ENCODE measurements at regions not wholly inside any gene's neighbourhood (a gene's known extent, or its start where the extent isn't known, plus 50 kb on each side); places are given as distances from the start of the nearest gene placed in this dataset.

GRCh38 chr1:232489256-232489655, 140.7 kb downstream of the SIPA1L2 start:
- Mint-ChIP-seq H3K27me3 (ENCODE audit: insufficient read depth) (no peaks in the 10 kb centered on the region), H3K36me3 (ENCODE audit: low read depth) (peaks cover 51% of the 10 kb centered on the region), H3K4me1 (peaks cover 12% of the 10 kb centered on the region), H3K4me3 (no peak overlapping the region), H3K27ac (no peak overlapping the region), H3K9me3 (no peaks in the 10 kb centered on the region)
- no peaks in the 10 kb centered on the region for H3K9me3 ChIP-seq (ENCODE audit: control insufficient read depth, low read length)
- no peak for TF ChIP-seq CTCF (conservative IDR thresholded peaks at IDR 0.05)
- no peak overlapping the region for H3K27ac ChIP-seq (ENCODE audit: low read depth, low read length)
- H3K4me3 ChIP-seq (ENCODE audit: low read length): no peak overlapping the region
- no peak overlapping the region for H3K9ac ChIP-seq (ENCODE audit: extremely low read depth, low read length, poor library complexity, severe bottlenecking)
- H3K27me3 ChIP-seq (ENCODE audit: control insufficient read depth, insufficient read depth, low read length, poor library complexity, severe bottlenecking): no peaks in the 10 kb centered on the region
- H3K4me1 ChIP-seq (ENCODE audit: control insufficient read depth, insufficient read depth, low read length): no peaks in the 10 kb centered on the region
- peaks cover 86% of the 10 kb centered on the region for H3K36me3 ChIP-seq (ENCODE audit: control insufficient read depth, insufficient read depth, low read length)
- WGBS, 2 experiments (ENCODE audit: insufficient coverage in 1 of 2, insufficient read length in 1 of 2): 93 to 100% methylated on average over 1 to 4 of the region's 4 CpGs
- DNase-seq: no peak

- Mint-ChIP-seq H3K9me3 (no peaks in the 10 kb centered on the region), H3K27me3 (ENCODE audit: insufficient read depth) (no peaks in the 10 kb centered on the region), H3K4me1 (peaks cover 12% of the 10 kb centered on the region), H3K36me3 (ENCODE audit: low read depth) (peaks cover 51% of the 10 kb centered on the region), H3K4me3 (no peak overlapping the region), H3K27ac (no peak overlapping the region)
- H3K4me1 ChIP-seq (ENCODE audit: control insufficient read depth, insufficient read depth, low read length): no peaks in the 10 kb centered on the region
- no peak overlapping the region for H3K9ac ChIP-seq (ENCODE audit: extremely low read depth, low read length, poor library complexity, severe bottlenecking)
- TF ChIP-seq CTCF (conservative IDR thresholded peaks at IDR 0.05): no peak
- no peaks in the 10 kb centered on the region for H3K27me3 ChIP-seq (ENCODE audit: control insufficient read depth, insufficient read depth, low read length, poor library complexity, severe bottlenecking)
- 98% methylated on average over 3 of the region's 3 CpGs; no CpG with 5 or more reads in 1 of the 2 experiments for WGBS, 2 experiments (ENCODE audit: insufficient coverage in 1 of 2, insufficient read length in 1 of 2)
- no peak overlapping the region for H3K27ac ChIP-seq (ENCODE audit: low read depth, low read length)
- no peak overlapping the region for H3K4me3 ChIP-seq (ENCODE audit: low read length)
- no peaks in the 10 kb centered on the region for H3K9me3 ChIP-seq (ENCODE audit: control insufficient read depth, low read length)
- peaks cover 89% of the 10 kb centered on the region for H3K36me3 ChIP-seq (ENCODE audit: control insufficient read depth, insufficient read depth, low read length)
- DNase-seq: no peak
These were observed 142.7 kb downstream of the SIPA1L2 start for GRCh38 chr1:232487236-232487635.

- H3K9me3 Mint-ChIP-seq: no peaks in the 10 kb centered on the region
- 90% methylated on average over 2 of the region's 2 CpGs; no CpG with 5 or more reads in 1 of the 2 experiments for WGBS, 2 experiments (ENCODE audit: insufficient coverage in 1 of 2, insufficient read length in 1 of 2)
These were observed 143.3 kb downstream of the SIPA1L2 start for GRCh38 chr1:232486454-232487207.

More at GRCh38 chr1:232486454-232487207, 143.3 kb downstream of the SIPA1L2 start:
- Histone ChIP-seq H3K4me3 (ENCODE audit: low read length) (no peak overlapping the region), H3K27me3 (ENCODE audit: control insufficient read depth, insufficient read depth, low read length, poor library complexity, severe bottlenecking) (no peaks in the 10 kb centered on the region), H3K9me3 (ENCODE audit: control insufficient read depth, low read length) (no peaks in the 10 kb centered on the region), H3K9ac (ENCODE audit: extremely low read depth, low read length, poor library complexity, severe bottlenecking) (no peak overlapping the region), H3K27ac (ENCODE audit: low read depth, low read length) (no peak overlapping the region), H3K4me1 (ENCODE audit: control insufficient read depth, insufficient read depth, low read length) (no peaks in the 10 kb centered on the region), H3K36me3 (ENCODE audit: control insufficient read depth, insufficient read depth, low read length) (peaks cover 90% of the 10 kb centered on the region)
- DNase-seq: no peak
- peaks cover 55% of the 10 kb centered on the region for H3K36me3 Mint-ChIP-seq (ENCODE audit: low read depth)
- no peaks in the 10 kb centered on the region for H3K27me3 Mint-ChIP-seq (ENCODE audit: insufficient read depth)
- H3K27ac Mint-ChIP-seq: no peak overlapping the region
- TF ChIP-seq CTCF (conservative IDR thresholded peaks at IDR 0.05): no peak
- peaks cover 12% of the 10 kb centered on the region for H3K4me1 Mint-ChIP-seq
- no peak overlapping the region for H3K4me3 Mint-ChIP-seq

Data from endodermal cell (in vitro differentiated cells).